ENCODE measurements at regions not wholly inside any gene's neighbourhood (a gene's known extent, or its start where the extent isn't known, plus 50 kb on each side); places are given as distances from the start of the nearest gene placed in this dataset.

GRCh38 chr2:203789618-203790017 is 78.0 kb upstream of the CTLA4 start:
- no peak for TF ChIP-seq CTCF (conservative IDR thresholded peaks at IDR 0.05; ENCODE audit: low read length)
- H3K4me3 ChIP-seq (ENCODE audit: low read length), result no peak overlapping the region
- DNase-seq (ENCODE audit: low read depth), result no peak

- no peak for TF ChIP-seq CTCF (conservative IDR thresholded peaks at IDR 0.05; ENCODE audit: low read length)
- H3K4me3 ChIP-seq (ENCODE audit: low read length), result no peak overlapping the region
- peak; percentile 43 for DNase-seq (ENCODE audit: low read depth)
Measured at GRCh38 chr2:203790134-203790852, 77.3 kb upstream of the CTLA4 start.

- DNase-seq (ENCODE audit: low read depth), result no peak
- no peak for TF ChIP-seq CTCF (conservative IDR thresholded peaks at IDR 0.05; ENCODE audit: low read length)
- H3K4me3 ChIP-seq (ENCODE audit: low read length), result no peak overlapping the region
Measured at GRCh38 chr2:203796248-203797010, 71.1 kb upstream of the CTLA4 start.

- H3K4me3 ChIP-seq (ENCODE audit: low read length), result no peak overlapping the region
- TF ChIP-seq CTCF (conservative IDR thresholded peaks at IDR 0.05; ENCODE audit: low read length), result no peak
Measured at GRCh38 chr2:203797276-203797675, 70.3 kb upstream of the CTLA4 start.

GRCh38 chr2:203797712-203798111 is 69.9 kb upstream of the CTLA4 start:
- no peak overlapping the region for H3K4me3 ChIP-seq (ENCODE audit: low read length)
- TF ChIP-seq CTCF (conservative IDR thresholded peaks at IDR 0.05; ENCODE audit: low read length), result no peak
- peak; percentile 68 for DNase-seq (ENCODE audit: low read depth)

More at GRCh38 chr2:203797276-203797675, 70.3 kb upstream of the CTLA4 start:
- peak; percentile 70 for DNase-seq (ENCODE audit: low read depth)

- no peak for TF ChIP-seq CTCF (conservative IDR thresholded peaks at IDR 0.05; ENCODE audit: low read length)
- no peak for DNase-seq (ENCODE audit: low read depth)
- H3K4me3 ChIP-seq (ENCODE audit: low read length), result no peak overlapping the region
Measured at GRCh38 chr2:203798296-203799087, 69.1 kb upstream of the CTLA4 start.

Measured in AG10803 (cell line).